IMR-90 (cell line): ENCODE measurements at regions not wholly inside any gene's neighbourhood (a gene's known extent, or its start where the extent isn't known, plus 50 kb on each side); places are given as distances from the start of the nearest gene placed in this dataset.

ENCODE experiments used
- ATAC-seq: fragments of 200-7000 bp; cut with Tn5 transposase; 2 replicates; pipeline ENCODE4 v1.9.1; 2020; ENCODE audit warnings: low read depth, mild to moderate bottlenecking, moderate library complexity
- BruUV-seq: library from RNA; stranded (reverse); fragments of 400-500 nt; replicated peaks from 2 replicates; lab custom pipeline; 2021; lab: Mats Ljungman, UMichigan
- CTCF ChIA-PET: fragments of 300-600 bp; formaldehyde crosslinking; extraction: SDS; loops from one replicate; lab custom pipeline; 2021; ENCODE audit warnings: antibody characterized with exemption; lab: Yijun Ruan, JAX
- POLR2A ChIA-PET: fragments of 300-600 bp; sonication (Branson Sonifier 250); formaldehyde crosslinking; loops from one replicate; lab custom pipeline; 2022; ENCODE audit warnings: antibody characterized with exemption; ENCODE audit not compliant: unreplicated experiment; lab: Charles Lee
- DNase-seq: peaks from one replicate; pipeline ENCODE4 v3.0.0; 2013
- H2AFZ ChIP-seq: replicated peaks from 2 replicates; pipeline ENCODE3; 2013; ENCODE audit warnings: low read length, mild to moderate bottlenecking; ENCODE audit not compliant: poor library complexity
- H2AK5ac ChIP-seq: 2 replicates; pipeline ENCODE4 v1.6.1; 2013; ENCODE audit warnings: low read depth, low read length, inconsistent platforms
- H2AK9ac ChIP-seq: replicated peaks from 2 replicates; pipeline ENCODE3; 2013; ENCODE audit warnings: mild to moderate bottlenecking, low read depth, low read length, moderate library complexity; ENCODE audit not compliant: poor library complexity
- H2BK120ac ChIP-seq: 2 replicates; pipeline ENCODE4 v1.6.1; 2013; ENCODE audit warnings: low read depth, low read length, inconsistent platforms
- H2BK15ac ChIP-seq: 3 replicates; pipeline ENCODE4 v1.6.1; 2013; ENCODE audit warnings: low read depth, low read length, inconsistent platforms
- H2BK20ac ChIP-seq: 2 replicates; pipeline ENCODE4 v1.6.1; 2013; ENCODE audit warnings: low read depth, mild to moderate bottlenecking, inconsistent platforms, low read length, moderate library complexity
- H2BK5ac ChIP-seq: 2 replicates; pipeline ENCODE4 v1.6.1; 2013; ENCODE audit warnings: mild to moderate bottlenecking, low read depth, low read length, inconsistent platforms; ENCODE audit not compliant: poor library complexity, severe bottlenecking
- H3K14ac ChIP-seq: replicated peaks from 2 replicates; pipeline ENCODE4 v1.6.1; 2013; ENCODE audit warnings: low read depth, low read length, inconsistent platforms
- H3K18ac ChIP-seq: 2 replicates; pipeline ENCODE4 v1.6.1; 2013; ENCODE audit warnings: low read depth, low read length, control low read depth
- H3K23ac ChIP-seq: 2 replicates; pipeline ENCODE4 v1.6.1; 2013; ENCODE audit warnings: low read depth, low read length, inconsistent platforms
- H3K27ac ChIP-seq: 2 replicates; pipeline ENCODE4 v1.5.1; 2013; ENCODE audit warnings: mild to moderate bottlenecking, control low read depth, low read length; ENCODE audit not compliant: insufficient read depth
- H3K27me3 ChIP-seq: 2 replicates; pipeline ENCODE4 v1.6.1; 2013; ENCODE audit warnings: low read length; ENCODE audit not compliant: control insufficient read depth, insufficient read depth
- H3K36me3 ChIP-seq: 2 replicates; pipeline ENCODE4 v1.6.1; 2013; ENCODE audit warnings: low read length, mixed read lengths; ENCODE audit not compliant: control insufficient read depth, insufficient read depth
- H3K4ac ChIP-seq: 2 replicates; pipeline ENCODE4 v1.6.1; 2013; ENCODE audit warnings: low read depth, low read length, inconsistent platforms
- H3K4me1 ChIP-seq: 2 replicates; pipeline ENCODE4 v1.6.1; 2013; ENCODE audit warnings: low read length, mixed read lengths; ENCODE audit not compliant: control insufficient read depth, insufficient read depth
- H3K4me2 ChIP-seq: 2 replicates; pipeline ENCODE4 v1.6.1; 2013; ENCODE audit warnings: low read depth, mild to moderate bottlenecking, control low read depth, low read length, moderate library complexity
- H3K4me3 ChIP-seq: 2 replicates; pipeline ENCODE4 v1.5.1; 2013; ENCODE audit warnings: low read depth, mild to moderate bottlenecking, control low read depth, low read length, moderate library complexity; ENCODE audit not compliant: insufficient read depth
- H3K56ac ChIP-seq: 2 replicates; pipeline ENCODE4 v1.6.1; 2013; ENCODE audit warnings: low read length, inconsistent platforms; ENCODE audit not compliant: insufficient read depth; ENCODE audit errors: extremely low read depth
- H3K79me1 ChIP-seq, 2 experiments: 2 replicates each; pipeline ENCODE4 v1.6.1; 2013; ENCODE audit warnings: low read length in 2 of 2, inconsistent platforms in 1 of 2, low read depth in 1 of 2
- H3K9ac ChIP-seq: 2 replicates; pipeline ENCODE4 v1.6.1; 2013; ENCODE audit warnings: low read depth, low read length, control low read depth
- H3K9me1 ChIP-seq: 2 replicates; pipeline ENCODE4 v1.6.1; 2013; ENCODE audit warnings: low read length, inconsistent platforms; ENCODE audit not compliant: insufficient read depth
- H3K9me3 ChIP-seq: 2 replicates; pipeline ENCODE4 v1.6.1; 2013; ENCODE audit warnings: low read length; ENCODE audit not compliant: control insufficient read depth, insufficient read depth
- H4K20me1 ChIP-seq: 2 replicates; pipeline ENCODE4 v1.6.1; 2013; ENCODE audit warnings: low read length, inconsistent platforms; ENCODE audit not compliant: insufficient read depth
- H4K5ac ChIP-seq: 2 replicates; pipeline ENCODE4 v1.6.1; 2013; ENCODE audit warnings: mild to moderate bottlenecking, low read depth, low read length, control low read depth
- H4K8ac ChIP-seq, 2 experiments: 2 replicates each; pipeline ENCODE4 v1.6.1; 2013; ENCODE audit warnings: low read depth in 2 of 2, low read length in 2 of 2, control low read depth in 1 of 2, inconsistent platforms in 1 of 2
- H4K91ac ChIP-seq: 2 replicates; pipeline ENCODE4 v1.6.1; 2013; ENCODE audit warnings: low read depth, low read length, inconsistent platforms; ENCODE audit not compliant: insufficient read depth
- BHLHE40 ChIP-seq: fragments of 150-350 bp; IDR thresholded peaks from 2 replicates; pipeline ENCODE4 v1.6.1; 2016; ENCODE audit warnings: mild to moderate bottlenecking, low read depth, low read length
- CEBPB ChIP-seq: IDR thresholded peaks from 2 replicates; pipeline ENCODE4 v1.6.1; 2012; ENCODE audit warnings: low read depth, low read length, improper control_type of control experiment
- CHD1 ChIP-seq: IDR thresholded peaks from 2 replicates; pipeline ENCODE4 v1.6.1; 2012; ENCODE audit warnings: low read depth, low read length, improper control_type of control experiment
- FOS ChIP-seq: fragments of 150-350 bp; IDR thresholded peaks from 2 replicates; pipeline ENCODE4 v1.6.1; 2016; ENCODE audit warnings: low read depth, low read length
- MAFK ChIP-seq: IDR thresholded peaks from 2 replicates; pipeline ENCODE4 v1.6.1; 2012; ENCODE audit warnings: low read depth, low read length, improper control_type of control experiment
- MAZ ChIP-seq: IDR thresholded peaks from 2 replicates; pipeline ENCODE4 v1.6.1; 2012; ENCODE audit warnings: low read depth, mild to moderate bottlenecking, low read length, improper control_type of control experiment, moderate library complexity, borderline replicate concordance
- MXI1 ChIP-seq: IDR thresholded peaks from 2 replicates; pipeline ENCODE4 v1.6.1; 2012; ENCODE audit warnings: low read depth, mild to moderate bottlenecking, low read length, moderate library complexity, borderline replicate concordance
- NFE2L2 ChIP-seq: fragments of 150-350 bp; IDR thresholded peaks from 2 replicates; pipeline ENCODE4 v1.6.1; 2016; ENCODE audit warnings: low read depth, mild to moderate bottlenecking, low read length
- POLR2A ChIP-seq: IDR thresholded peaks from 2 replicates; pipeline ENCODE4 v1.6.1; 2012; ENCODE audit warnings: mild to moderate bottlenecking, low read depth, low read length
- RAD21 ChIP-seq: IDR thresholded peaks from 2 replicates; pipeline ENCODE4 v1.6.1; 2012; ENCODE audit warnings: low read length, improper control_type of control experiment
- RCOR1 ChIP-seq: IDR thresholded peaks from 2 replicates; pipeline ENCODE4 v1.6.1; 2012; ENCODE audit warnings: mild to moderate bottlenecking, low read length, improper control_type of control experiment; ENCODE audit not compliant: insufficient replicate concordance
- RFX5 ChIP-seq: IDR thresholded peaks from 2 replicates; pipeline ENCODE4 v1.8.0; 2012; ENCODE audit warnings: low read depth, mild to moderate bottlenecking, low read length, moderate library complexity
- SMC3 ChIP-seq: fragments of 150-350 bp; IDR thresholded peaks from 2 replicates; pipeline ENCODE4 v1.6.1; 2016; ENCODE audit warnings: low read depth, mild to moderate bottlenecking, antibody characterized with exemption, low read length, moderate library complexity
- WGBS, 2 experiments: methylation state at CpG; one replicate each; pipeline versions ENCODE4 v1.1.5 to v1.1.7; 2013; ENCODE audit warnings: missing lambda C conversion rate in 2 of 2; ENCODE audit not compliant: insufficient read length in 1 of 2; ENCODE audit errors: extremely low coverage in 2 of 2; 5-methylcytosine and 5-hydroxymethylcytosine counted together
- dilution Hi-C: fragments of 300-500 bp; cut with HindIII; formaldehyde crosslinking; loops from one replicate; pipeline ENCODE4 v1.14.3; 2018; ENCODE audit warnings: low sequenced_read_pairs; ENCODE audit not compliant: unreplicated experiment
- in situ Hi-C: fragments of 300-500 bp; cut with MboI; formaldehyde crosslinking; loops from 3 replicates; pipeline ENCODE4 v1.14.3; 2019; ENCODE audit warnings: low sequenced_read_pairs, inconsistent platforms, mixed read lengths
- intact Hi-C: fragments of 100-400 bp; cut with micrococcal nuclease; formaldehyde crosslinking; loops from 2 replicates; pipeline ENCODE4 v1.10.0; 2022
- TF ChIP-seq, protein P1 (sequence below): fragments of 150-350 bp; IDR thresholded peaks from 2 replicates; pipeline ENCODE4 v1.6.1; 2017; ENCODE audit warnings: mild to moderate bottlenecking, antibody characterized with exemption, low read length, low read depth
- TF ChIP-seq, protein P2 (sequence below): fragments of 150-350 bp; IDR thresholded peaks from 2 replicates; pipeline ENCODE4 v1.6.1; 2016; ENCODE audit warnings: low read depth, mild to moderate bottlenecking, low read length, moderate library complexity, borderline replicate concordance
- TF ChIP-seq, protein P3 (sequence below): conservative IDR thresholded peaks from 2 replicates; pipeline ENCODE4 v1.5.1; 2012; ENCODE audit warnings: mild to moderate bottlenecking, low read depth, low read length, improper control_type of control experiment

DNA sequence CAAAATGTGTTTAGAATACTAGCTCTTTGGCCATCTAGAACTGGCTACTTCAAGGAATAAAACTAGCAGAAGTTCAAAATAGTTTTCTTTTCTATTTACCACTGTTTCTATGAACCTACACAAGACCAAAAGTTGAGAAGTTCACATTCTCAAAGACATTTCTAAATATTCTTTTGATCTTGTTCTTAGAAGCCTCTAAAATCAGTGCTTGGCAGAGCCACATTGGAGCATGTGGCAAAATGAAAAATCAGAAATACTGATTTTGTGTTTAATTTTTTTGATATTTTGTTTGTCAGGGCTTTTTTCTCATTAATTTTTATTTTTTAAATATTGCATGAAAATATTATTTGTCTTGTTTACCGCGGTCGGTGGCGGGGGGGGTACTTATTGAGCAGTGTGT lies 853.8 kb upstream of the INTU start:
- H3K9ac ChIP-seq: no peak overlapping the region
- peak overlapping the region; percentile 62; the same call in 1 of the 2 replicates for H3K27ac ChIP-seq
- CTCF ChIA-PET: no interaction called here

More for the DNA sequence above, 853.8 kb upstream of the INTU start:
- in situ Hi-C loops: no loop called here
- Histone ChIP-seq H2AK9ac (no peak overlapping the region), H2AK5ac (peak overlapping the region; percentile 68), H3K79me1 (no peaks in the 10 kb centered on the region), H3K56ac (peak overlapping the region; percentile 43; the same call in 1 of the 2 replicates), H4K91ac (peak overlapping the region; percentile 79; the same call in 1 of the 2 replicates), H3K4me1 (peaks cover 8% of the 10 kb centered on the region; the same call in 1 of the 2 replicates), H3K9me1 (no peaks in the 10 kb centered on the region), H2BK20ac (peak overlapping the region; percentile 94), H2BK5ac (peak overlapping the region; percentile 97), H2BK120ac (peak overlapping the region; percentile 96), H3K23ac (no peak overlapping the region), H4K5ac (peak overlapping the region; percentile 71; the same call in 1 of the 2 replicates), H2BK15ac (peak overlapping the region; percentile 91; the same call in 2 of the 3 replicates), H4K8ac (peak overlapping the region; percentile 70 to 89; a peak in 2 of 4 replicates), H3K27me3 (no peaks in the 10 kb centered on the region), H3K9me3 (no peaks in the 10 kb centered on the region), H2AFZ (no peak overlapping the region), H3K4me2 (no peak overlapping the region), H3K4ac (peak overlapping the region; percentile 79), H3K14ac (peak overlapping the region; percentile 81), H3K4me3 (no peak overlapping the region), H3K36me3 (no peaks in the 10 kb centered on the region), H3K18ac (peak overlapping the region; percentile 93), H4K20me1 (no peaks in the 10 kb centered on the region)
- TF ChIP-seq CEBPB: no peak
- no peak for TF ChIP-seq SMC3
- no peak for TF ChIP-seq CHD1
- TF ChIP-seq, protein P1, sequence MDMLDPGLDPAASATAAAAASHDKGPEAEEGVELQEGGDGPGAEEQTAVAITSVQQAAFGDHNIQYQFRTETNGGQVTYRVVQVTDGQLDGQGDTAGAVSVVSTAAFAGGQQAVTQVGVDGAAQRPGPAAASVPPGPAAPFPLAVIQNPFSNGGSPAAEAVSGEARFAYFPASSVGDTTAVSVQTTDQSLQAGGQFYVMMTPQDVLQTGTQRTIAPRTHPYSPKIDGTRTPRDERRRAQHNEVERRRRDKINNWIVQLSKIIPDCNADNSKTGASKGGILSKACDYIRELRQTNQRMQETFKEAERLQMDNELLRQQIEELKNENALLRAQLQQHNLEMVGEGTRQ: no peak
- TF ChIP-seq MAFK: no peak
- TF ChIP-seq NFE2L2: no peak
- no peak for TF ChIP-seq RCOR1
- TF ChIP-seq POLR2A: no peak
- no peak for TF ChIP-seq MAZ
- TF ChIP-seq, protein P2, sequence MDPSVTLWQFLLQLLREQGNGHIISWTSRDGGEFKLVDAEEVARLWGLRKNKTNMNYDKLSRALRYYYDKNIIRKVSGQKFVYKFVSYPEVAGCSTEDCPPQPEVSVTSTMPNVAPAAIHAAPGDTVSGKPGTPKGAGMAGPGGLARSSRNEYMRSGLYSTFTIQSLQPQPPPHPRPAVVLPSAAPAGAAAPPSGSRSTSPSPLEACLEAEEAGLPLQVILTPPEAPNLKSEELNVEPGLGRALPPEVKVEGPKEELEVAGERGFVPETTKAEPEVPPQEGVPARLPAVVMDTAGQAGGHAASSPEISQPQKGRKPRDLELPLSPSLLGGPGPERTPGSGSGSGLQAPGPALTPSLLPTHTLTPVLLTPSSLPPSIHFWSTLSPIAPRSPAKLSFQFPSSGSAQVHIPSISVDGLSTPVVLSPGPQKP: no peak
- TF ChIP-seq BHLHE40: no peak
- TF ChIP-seq RAD21: no peak
- TF ChIP-seq MXI1: no peak
- TF ChIP-seq RFX5: no peak
- TF ChIP-seq FOS: no peak
- TF ChIP-seq, protein P3, sequence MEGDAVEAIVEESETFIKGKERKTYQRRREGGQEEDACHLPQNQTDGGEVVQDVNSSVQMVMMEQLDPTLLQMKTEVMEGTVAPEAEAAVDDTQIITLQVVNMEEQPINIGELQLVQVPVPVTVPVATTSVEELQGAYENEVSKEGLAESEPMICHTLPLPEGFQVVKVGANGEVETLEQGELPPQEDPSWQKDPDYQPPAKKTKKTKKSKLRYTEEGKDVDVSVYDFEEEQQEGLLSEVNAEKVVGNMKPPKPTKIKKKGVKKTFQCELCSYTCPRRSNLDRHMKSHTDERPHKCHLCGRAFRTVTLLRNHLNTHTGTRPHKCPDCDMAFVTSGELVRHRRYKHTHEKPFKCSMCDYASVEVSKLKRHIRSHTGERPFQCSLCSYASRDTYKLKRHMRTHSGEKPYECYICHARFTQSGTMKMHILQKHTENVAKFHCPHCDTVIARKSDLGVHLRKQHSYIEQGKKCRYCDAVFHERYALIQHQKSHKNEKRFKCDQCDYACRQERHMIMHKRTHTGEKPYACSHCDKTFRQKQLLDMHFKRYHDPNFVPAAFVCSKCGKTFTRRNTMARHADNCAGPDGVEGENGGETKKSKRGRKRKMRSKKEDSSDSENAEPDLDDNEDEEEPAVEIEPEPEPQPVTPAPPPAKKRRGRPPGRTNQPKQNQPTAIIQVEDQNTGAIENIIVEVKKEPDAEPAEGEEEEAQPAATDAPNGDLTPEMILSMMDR: no peak
- ATAC-seq (no peak), DNase-seq (no peak)
- BruUV-seq: no TSS peak
- POLR2A ChIA-PET: no interaction called here
- no CpG with 5 or more reads among the region's 4 CpGs for WGBS, 2 experiments
- dilution Hi-C loops: no loop called here
- intact Hi-C loops: no loop called here
